CD4-positive, alpha-beta T cell (primary cell): ENCODE measurements at regions not wholly inside any gene's neighbourhood (a gene's known extent, or its start where the extent isn't known, plus 50 kb on each side); places are given as distances from the start of the nearest gene placed in this dataset.

ENCODE experiments used
- ATAC-seq: fragments of 200-7000 bp; cut with Tn5 transposase; one replicate; pipeline ENCODE4 v1.10.0; 2022; ENCODE audit warnings: mild to moderate bottlenecking; ENCODE audit not compliant: poor library complexity
- CTCF ChIA-PET: fragments of 350-600 bp; sonication (Branson Sonifier 250); formaldehyde crosslinking; loops from one replicate; lab custom pipeline; 2021; ENCODE audit warnings: antibody characterized with exemption, inconsistent platforms; lab: Charles Lee
- POLR2A ChIA-PET: fragments of 350-600 bp; sonication (Branson Sonifier 250); formaldehyde crosslinking; loops from one replicate; lab custom pipeline; 2021; ENCODE audit warnings: antibody characterized with exemption, inconsistent platforms; lab: Charles Lee
- DNase-seq, 14 experiments: peaks; one replicate each; pipeline ENCODE4 v3.0.0-alpha.2; 2013 to 2020; ENCODE audit warnings: mixed read lengths in 2 of 14
- H3K27ac ChIP-seq, 2 donors: one replicate each; pipeline versions ENCODE4 v1.5.1 to v1.7.0; 2013; ENCODE audit warnings: low read length in 2 of 2, low read depth in 1 of 2, mild to moderate bottlenecking in 1 of 2
- H3K27me3 ChIP-seq, 2 experiments: 1 replicate in 1 of 2; 2 replicates in 1 of 2; pipeline versions ENCODE4 v1.6.1 to v1.7.0; 2013; ENCODE audit warnings: low read length in 2 of 2, control low read depth in 1 of 2, mild to moderate bottlenecking in 1 of 2, moderate library complexity in 1 of 2; ENCODE audit not compliant: insufficient read depth in 2 of 2, control insufficient read depth in 1 of 2
- H3K36me3 ChIP-seq: one replicate; pipeline ENCODE4 v1.6.1; 2013; ENCODE audit warnings: low read length, control low read depth; ENCODE audit not compliant: insufficient read depth
- H3K4me1 ChIP-seq: one replicate; pipeline ENCODE4 v1.6.1; 2013; ENCODE audit warnings: low read length, control low read depth; ENCODE audit not compliant: insufficient read depth
- H3K4me3 ChIP-seq: one replicate; pipeline ENCODE4 v1.5.1; 2013; ENCODE audit warnings: mild to moderate bottlenecking, low read length, moderate library complexity
- H3K9me3 ChIP-seq, 2 experiments: 1 replicate in 1 of 2; 2 replicates in 1 of 2; pipeline versions ENCODE4 v1.6.1 to v1.7.0; 2013; ENCODE audit warnings: low read length in 2 of 2, mild to moderate bottlenecking in 2 of 2, control low read depth in 1 of 2, moderate library complexity in 1 of 2; ENCODE audit not compliant: control insufficient read depth in 1 of 2, insufficient read depth in 1 of 2
- H3K27ac Mint-ChIP-seq: one replicate; pipeline ENCODE4 v1.8.0; 2020; ENCODE audit warnings: mixed read lengths
- H3K27me3 Mint-ChIP-seq: one replicate; pipeline ENCODE4 v1.8.0; 2021; ENCODE audit warnings: mixed read lengths
- H3K36me3 Mint-ChIP-seq: one replicate; pipeline ENCODE4 v1.8.0; 2021; ENCODE audit warnings: low read depth, mixed read lengths
- H3K4me1 Mint-ChIP-seq: one replicate; pipeline ENCODE4 v1.8.0; 2021; ENCODE audit warnings: low read depth, mixed read lengths
- H3K4me3 Mint-ChIP-seq: one replicate; pipeline ENCODE4 v1.8.0; 2020; ENCODE audit warnings: mild to moderate bottlenecking, mixed read lengths
- H3K9me3 Mint-ChIP-seq: one replicate; pipeline ENCODE4 v1.8.0; 2020; ENCODE audit warnings: mixed read lengths
- CTCF ChIP-seq: fragments of 200-600 bp; IDR thresholded peaks from one replicate; pipeline ENCODE4 v1.8.0; 2022; ENCODE audit warnings: antibody characterized with exemption, mild to moderate bottlenecking
- intact Hi-C, 2 experiments: fragments of 100-400 bp; cut with DNase I in 1 of 2; cut with micrococcal nuclease in 1 of 2; formaldehyde crosslinking; loops; one replicate each; pipeline versions ENCODE4 v1.15.1 to v1.9.0; 2023 to 2025; cut with DNase I, micrococcal nuclease

GRCh38 chr16:48905632-48906505 lies 295.9 kb upstream of the N4BP1 start:
- no peak overlapping the region for H3K4me3 Mint-ChIP-seq
- H3K4me1 ChIP-seq, result no peaks in the 10 kb centered on the region
- POLR2A ChIA-PET, result no interaction called here
- no peak for ATAC-seq
- H3K27me3 Mint-ChIP-seq, result no peaks in the 10 kb centered on the region
- H3K36me3 ChIP-seq, result no peaks in the 10 kb centered on the region
- no peak overlapping the region for H3K27ac ChIP-seq
- H3K9me3 Mint-ChIP-seq, result no peaks in the 10 kb centered on the region
- no peaks in the 10 kb centered on the region for H3K36me3 Mint-ChIP-seq
- H3K4me3 ChIP-seq, result no peak overlapping the region
- H3K27me3 ChIP-seq, result no peaks in the 10 kb centered on the region
- H3K4me1 Mint-ChIP-seq, result no peaks in the 10 kb centered on the region
- TF ChIP-seq CTCF, result no peak
- CTCF ChIA-PET, result no interaction called here
- DNase-seq, result no peak
- H3K9me3 ChIP-seq, result peaks cover 0 to 19% of the 10 kb centered on the region in 2 experiments
- intact Hi-C loops, result no loop called here
- no peak overlapping the region for H3K27ac Mint-ChIP-seq

- H3K4me1 ChIP-seq, result no peaks in the 10 kb centered on the region
These were observed 294.4 kb upstream of the N4BP1 start for GRCh38 chr16:48904333-48904732.

GRCh38 chr16:48903039-48903438 lies 293.1 kb upstream of the N4BP1 start:
- Histone ChIP-seq H3K27me3 (no peaks in the 10 kb centered on the region), H3K9me3 (peaks cover 0 to 13% of the 10 kb centered on the region in 2 experiments), H3K36me3 (no peaks in the 10 kb centered on the region), H3K4me1 (no peaks in the 10 kb centered on the region), H3K27ac (no peak overlapping the region), H3K4me3 (no peak overlapping the region)
- ATAC-seq (no peak), DNase-seq (no peak)
- H3K36me3 Mint-ChIP-seq, result no peaks in the 10 kb centered on the region
- no peak for TF ChIP-seq CTCF
- intact Hi-C loops, result no loop called here
- no peaks in the 10 kb centered on the region for H3K9me3 Mint-ChIP-seq
- H3K27ac Mint-ChIP-seq, result no peak overlapping the region
- CTCF ChIA-PET, result no interaction called here
- POLR2A ChIA-PET, result no interaction called here
- no peak overlapping the region for H3K4me3 Mint-ChIP-seq
- no peaks in the 10 kb centered on the region for H3K27me3 Mint-ChIP-seq
- no peaks in the 10 kb centered on the region for H3K4me1 Mint-ChIP-seq

More at GRCh38 chr16:48904333-48904732, 294.4 kb upstream of the N4BP1 start:
- no peaks in the 10 kb centered on the region for H3K27me3 Mint-ChIP-seq
- no peaks in the 10 kb centered on the region for H3K36me3 Mint-ChIP-seq
- no peak for TF ChIP-seq CTCF
- ChIA-PET CTCF (no interaction called here), POLR2A (no interaction called here)
- intact Hi-C loops, result no loop called here
- ATAC-seq (no peak), DNase-seq (no peak)
- H3K9me3 ChIP-seq, result peaks cover 0 to 17% of the 10 kb centered on the region in 2 experiments
- no peak overlapping the region for H3K4me3 Mint-ChIP-seq
- H3K9me3 Mint-ChIP-seq, result no peaks in the 10 kb centered on the region
- H3K27ac ChIP-seq, result no peak overlapping the region
- H3K27me3 ChIP-seq, result no peaks in the 10 kb centered on the region
- no peaks in the 10 kb centered on the region for H3K36me3 ChIP-seq
- H3K4me1 Mint-ChIP-seq, result no peaks in the 10 kb centered on the region
- no peak overlapping the region for H3K4me3 ChIP-seq
- H3K27ac Mint-ChIP-seq, result no peak overlapping the region
